ENCODE measurements at regions not wholly inside any gene's neighbourhood (a gene's known extent, or its start where the extent isn't known, plus 50 kb on each side); places are given as distances from the start of the nearest gene placed in this dataset.

DNA sequence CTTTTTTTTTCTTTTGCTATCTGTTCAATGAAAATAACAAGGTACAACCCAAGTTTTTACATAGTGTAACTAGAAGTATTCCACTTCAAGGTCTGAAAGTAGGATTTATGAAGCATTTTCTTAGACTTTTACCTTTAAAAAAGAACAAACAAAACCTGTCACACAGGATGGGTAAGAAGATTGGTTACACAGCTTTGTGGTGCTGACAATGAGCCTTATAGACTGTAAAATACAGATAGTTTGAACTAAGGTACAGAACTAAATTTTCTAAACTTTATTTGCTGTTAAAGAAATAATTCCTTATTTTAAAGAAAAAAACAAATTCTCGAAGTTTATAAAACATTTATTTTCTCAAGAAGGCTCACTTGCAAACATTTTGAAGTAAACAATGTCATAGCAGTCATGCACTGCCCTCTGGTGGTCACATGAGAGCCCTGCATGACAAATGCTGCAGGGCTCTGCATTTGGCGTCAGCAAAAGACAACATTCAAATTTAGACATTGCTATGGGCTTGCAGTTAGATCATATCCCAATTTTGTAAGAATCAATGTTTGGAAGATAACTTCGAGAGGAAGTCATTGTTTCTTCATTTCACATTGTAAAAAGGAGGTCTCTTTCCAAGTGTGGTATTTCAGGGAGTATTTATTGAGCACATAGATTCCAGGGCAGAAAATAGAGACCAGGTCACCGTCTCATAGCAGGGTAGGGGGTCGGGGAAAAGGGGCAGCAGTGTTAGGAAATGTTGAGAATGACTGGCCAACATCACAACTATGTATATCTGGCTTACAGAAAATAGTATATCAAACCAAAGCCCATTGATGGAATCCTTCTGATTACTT, 115.3 kb upstream of the FMN2 start:
- peak; percentile 35 for DNase-seq (ENCODE audit: extremely low read depth, low read depth)
- peak; percentile 97 for TF ChIP-seq CTCF (IDR thresholded peaks at IDR 0.05; ENCODE audit: low read depth, low read length, missing control alignments)
- no peak overlapping the region for H3K4me3 ChIP-seq (replicated peaks; ENCODE audit: low read depth, low read length)

GRCh38 chr1:239977416-239977815, 114.3 kb upstream of the FMN2 start:
- no peak for TF ChIP-seq CTCF (IDR thresholded peaks at IDR 0.05; ENCODE audit: low read depth, low read length, missing control alignments)
- no peak for DNase-seq (ENCODE audit: extremely low read depth, low read depth)

DNA sequence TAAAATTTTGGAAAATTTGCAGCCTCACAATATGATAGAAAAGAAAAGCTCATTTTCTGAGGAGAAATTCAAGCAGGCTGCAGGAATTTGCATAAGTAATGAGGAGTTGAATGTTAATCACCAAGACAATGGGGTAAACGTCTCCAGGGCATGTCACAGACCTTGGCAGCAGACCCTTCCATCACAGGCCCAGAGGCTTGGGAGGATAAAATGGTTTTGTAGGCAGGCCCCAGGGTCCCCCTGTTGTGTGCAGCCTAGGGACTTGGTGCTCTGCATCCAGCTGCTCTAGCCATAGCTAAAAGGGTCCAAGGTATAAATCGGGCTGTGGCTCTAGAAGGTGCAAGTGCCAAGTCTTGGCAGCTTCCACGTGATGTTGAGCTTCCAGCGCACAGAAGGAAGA, 112.2 kb upstream of the FMN2 start:
- TF ChIP-seq CTCF (IDR thresholded peaks at IDR 0.05; ENCODE audit: low read depth, low read length, missing control alignments): no peak
- DNase-seq (ENCODE audit: extremely low read depth, low read depth): no peak
- no peak overlapping the region for H3K4me3 ChIP-seq (replicated peaks; ENCODE audit: low read depth, low read length)

More at GRCh38 chr1:239977416-239977815, 114.3 kb upstream of the FMN2 start:
- no peak overlapping the region for H3K4me3 ChIP-seq (replicated peaks; ENCODE audit: low read depth, low read length)

DNA sequence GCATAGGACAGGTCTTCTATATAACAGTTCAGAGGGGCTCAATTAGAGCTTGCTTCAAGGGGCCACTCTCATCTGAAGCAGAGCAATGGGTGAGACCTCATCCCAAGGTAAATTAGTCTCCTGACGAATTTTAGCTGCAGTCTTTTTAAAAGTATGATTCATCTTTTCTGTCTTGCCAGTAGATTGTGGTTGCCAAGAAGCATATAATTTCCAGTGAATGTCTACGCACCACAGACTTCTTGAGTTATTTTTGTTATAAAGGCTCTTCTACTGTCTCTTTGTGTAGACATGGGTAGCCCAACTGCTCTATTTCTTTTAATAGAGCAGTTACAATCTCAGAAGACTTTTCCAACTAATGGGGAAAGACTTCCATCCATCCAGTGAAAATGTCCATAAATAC, 108.9 kb upstream of the FMN2 start:
- H3K4me3 ChIP-seq (replicated peaks; ENCODE audit: low read depth, low read length): no peak overlapping the region
- TF ChIP-seq CTCF (IDR thresholded peaks at IDR 0.05; ENCODE audit: low read depth, low read length, missing control alignments): no peak
- DNase-seq (ENCODE audit: extremely low read depth, low read depth): no peak

- no peak for DNase-seq (ENCODE audit: extremely low read depth, low read depth)
- TF ChIP-seq CTCF (IDR thresholded peaks at IDR 0.05; ENCODE audit: low read depth, low read length, missing control alignments): no peak
- H3K4me3 ChIP-seq (replicated peaks; ENCODE audit: low read depth, low read length): no peak overlapping the region
Measured at GRCh38 chr1:239985044-239985443, 106.6 kb upstream of the FMN2 start.

- no peak for DNase-seq (ENCODE audit: extremely low read depth, low read depth)
- peak; percentile 73 for TF ChIP-seq CTCF (IDR thresholded peaks at IDR 0.05; ENCODE audit: low read depth, low read length, missing control alignments)
- H3K4me3 ChIP-seq (replicated peaks; ENCODE audit: low read depth, low read length): no peak overlapping the region
Measured at GRCh38 chr1:239987103-239987745, 104.5 kb upstream of the FMN2 start.

Data from HFF-Myc (cell line).